Sigmoid colon (tissue), 6 donors: ENCODE measurements at regions not wholly inside any gene's neighbourhood (a gene's known extent, or its start where the extent isn't known, plus 50 kb on each side); places are given as distances from the start of the nearest gene placed in this dataset.

Experiments
- DNase-seq: peaks from one replicate; pipeline ENCODE4 v3.0.0-alpha.2; 2019
- H3K27ac ChIP-seq, 4 donors: fragments of 200-600 bp; sonication (generic); one replicate each; pipeline ENCODE4 v1.5.1; 2016 to 2019; ENCODE audit warnings: mild to moderate bottlenecking in 1 of 4
- H3K27me3 ChIP-seq, 3 donors: fragments of 200-600 bp; sonication (generic); one replicate each; pipeline ENCODE4 v1.5.1; 2019; ENCODE audit warnings: mild to moderate bottlenecking in 1 of 3
- H3K36me3 ChIP-seq, 4 donors: fragments of 200-600 bp; sonication (generic); one replicate each; pipeline ENCODE4 v1.5.1; 2016 to 2019
- H3K4me1 ChIP-seq, 4 donors: fragments of 200-600 bp; sonication (generic); one replicate each; pipeline ENCODE4 v1.5.1; 2017 to 2019
- H3K4me3 ChIP-seq, 4 donors: fragments of 200-600 bp; sonication (generic); one replicate each; pipeline ENCODE4 v1.5.1; 2017 to 2019; ENCODE audit warnings: mild to moderate bottlenecking in 2 of 4, moderate library complexity in 1 of 4
- H3K9me3 ChIP-seq, 4 donors: fragments of 200-600 bp in 3 of 4; sonication (generic) in 3 of 4; one replicate each; pipeline versions ENCODE4 v1.5.1 to v1.6.1; 2013 to 2019
- EP300 ChIP-seq, 4 donors: sonication (generic); formaldehyde crosslinking; IDR thresholded peaks; one replicate each; pipeline ENCODE4 v1.6.1; 2017; ENCODE audit warnings: antibody characterized with exemption in 4 of 4
- POLR2A ChIP-seq, 2 donors: fragments of 450-650 bp; IDR thresholded peaks; one replicate each; pipeline ENCODE4 v1.6.1; 2016; ENCODE audit warnings: antibody characterized with exemption in 2 of 2, mild to moderate bottlenecking in 2 of 2, moderate library complexity in 2 of 2
- POLR2AphosphoS5 ChIP-seq, 4 donors: sonication (generic); formaldehyde crosslinking; IDR thresholded peaks; one replicate each; pipeline ENCODE4 v1.6.1; 2017; ENCODE audit warnings: antibody characterized with exemption in 4 of 4
- WGBS, 2 donors: extraction: QIAGEN DNeasy Blood & Tissue Kit; methylation state at CpG; one replicate each; pipeline ENCODE4 v1.1.7; 2013; 5-methylcytosine and 5-hydroxymethylcytosine counted together
- intact Hi-C: fragments of 100-400 bp; cut with DNase I; formaldehyde crosslinking; loops from one replicate; pipeline ENCODE4 v1.15.1; 2023
- TF ChIP-seq, protein P1 (sequence below), 4 experiments: fragments of 450-650 bp in 3 of 4; fragments of 200-600 bp in 1 of 4; IDR thresholded peaks; one replicate each; pipeline ENCODE4 v1.5.1; 2016 to 2019; ENCODE audit warnings: antibody characterized with exemption in 4 of 4, mild to moderate bottlenecking in 3 of 4, moderate library complexity in 2 of 4
- donor health status: healthy with polysubstance abuse.
- donor health status: healthy.

- Histone ChIP-seq H3K4me1 (no peaks in the 10 kb centered on the region), H3K27me3 (no peaks in the 10 kb centered on the region), H3K27ac (no peak overlapping the region), H3K9me3 (no peaks in the 10 kb centered on the region), H3K4me3 (no peak overlapping the region), H3K36me3 (no peaks in the 10 kb centered on the region)
- intact Hi-C loops = no loop called here
- WGBS, 2 donors = 91 to 98% methylated on average over 1 of the region's 1 CpG
- DNase-seq = no peak
- no peak for TF ChIP-seq POLR2AphosphoS5 (IDR thresholded peaks at IDR 0.05)
- no peak for TF ChIP-seq EP300 (IDR thresholded peaks at IDR 0.05)
- no peak for TF ChIP-seq POLR2A (IDR thresholded peaks at IDR 0.05)
- TF ChIP-seq, protein P1, sequence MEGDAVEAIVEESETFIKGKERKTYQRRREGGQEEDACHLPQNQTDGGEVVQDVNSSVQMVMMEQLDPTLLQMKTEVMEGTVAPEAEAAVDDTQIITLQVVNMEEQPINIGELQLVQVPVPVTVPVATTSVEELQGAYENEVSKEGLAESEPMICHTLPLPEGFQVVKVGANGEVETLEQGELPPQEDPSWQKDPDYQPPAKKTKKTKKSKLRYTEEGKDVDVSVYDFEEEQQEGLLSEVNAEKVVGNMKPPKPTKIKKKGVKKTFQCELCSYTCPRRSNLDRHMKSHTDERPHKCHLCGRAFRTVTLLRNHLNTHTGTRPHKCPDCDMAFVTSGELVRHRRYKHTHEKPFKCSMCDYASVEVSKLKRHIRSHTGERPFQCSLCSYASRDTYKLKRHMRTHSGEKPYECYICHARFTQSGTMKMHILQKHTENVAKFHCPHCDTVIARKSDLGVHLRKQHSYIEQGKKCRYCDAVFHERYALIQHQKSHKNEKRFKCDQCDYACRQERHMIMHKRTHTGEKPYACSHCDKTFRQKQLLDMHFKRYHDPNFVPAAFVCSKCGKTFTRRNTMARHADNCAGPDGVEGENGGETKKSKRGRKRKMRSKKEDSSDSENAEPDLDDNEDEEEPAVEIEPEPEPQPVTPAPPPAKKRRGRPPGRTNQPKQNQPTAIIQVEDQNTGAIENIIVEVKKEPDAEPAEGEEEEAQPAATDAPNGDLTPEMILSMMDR (IDR thresholded peaks at IDR 0.05) = no peak
Observed at GRCh38 chr3:176375519-176375918, 821.8 kb downstream of the TBL1XR1 start.

DNA sequence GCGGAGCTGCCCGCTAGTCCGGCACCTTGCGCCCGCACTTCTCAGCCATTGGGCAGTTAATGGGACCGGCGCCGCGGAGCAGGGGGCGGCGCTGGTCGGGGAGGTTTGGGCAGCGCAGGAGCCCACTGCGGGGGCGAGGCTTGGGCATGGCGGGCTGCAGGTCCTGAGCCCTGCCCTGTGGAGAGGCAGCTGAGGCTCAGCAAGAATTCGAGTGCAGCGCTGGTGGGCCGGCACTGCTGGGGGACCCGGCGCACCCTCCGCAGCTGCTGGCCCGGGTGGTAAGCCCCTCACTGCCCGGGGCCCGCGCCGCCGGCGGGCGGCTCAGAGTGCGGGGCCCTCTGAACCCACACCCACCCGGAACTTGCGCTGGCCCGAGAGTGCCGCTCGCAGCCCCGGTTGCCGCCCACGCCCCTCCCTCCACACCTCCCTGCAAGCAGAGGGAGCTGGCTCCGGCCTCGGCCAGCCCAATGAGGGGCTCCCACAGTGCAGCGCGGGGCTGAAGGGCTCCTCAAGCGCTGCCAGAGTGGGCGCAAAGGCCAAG is 835.0 kb downstream of the TBL1XR1 start:
- Histone ChIP-seq H3K27me3 (no peaks in the 10 kb centered on the region), H3K9me3 (no peaks in the 10 kb centered on the region), H3K36me3 (no peaks in the 10 kb centered on the region), H3K4me1 (no peaks in the 10 kb centered on the region), H3K27ac (no peak overlapping the region), H3K4me3 (no peak overlapping the region)
- DNase-seq = no peak
- WGBS, 2 donors = 94 to 95% methylated on average over 45 of the region's 45 CpGs
- no peak for TF ChIP-seq EP300 (IDR thresholded peaks at IDR 0.05)
- TF ChIP-seq, protein P1 (IDR thresholded peaks at IDR 0.05) = no peak
- no peak for TF ChIP-seq POLR2AphosphoS5 (IDR thresholded peaks at IDR 0.05)
- no peak for TF ChIP-seq POLR2A (IDR thresholded peaks at IDR 0.05)
- intact Hi-C loops = no loop called here

- no peaks in the 10 kb centered on the region for H3K4me1 ChIP-seq
- no peaks in the 10 kb centered on the region for H3K9me3 ChIP-seq
- no peak overlapping the region for H3K4me3 ChIP-seq
- no peaks in the 10 kb centered on the region for H3K27me3 ChIP-seq
- H3K27ac ChIP-seq = no peak overlapping the region
- no peaks in the 10 kb centered on the region for H3K36me3 ChIP-seq
- TF ChIP-seq POLR2AphosphoS5 (IDR thresholded peaks at IDR 0.05) (no peak), EP300 (IDR thresholded peaks at IDR 0.05) (no peak), POLR2A (IDR thresholded peaks at IDR 0.05) (no peak)
- TF ChIP-seq, protein P1 (IDR thresholded peaks at IDR 0.05) = no peak
- 78% methylated on average over 3 of the region's 3 CpGs for WGBS, 2 donors
- no peak for DNase-seq
- intact Hi-C loops = no loop called here
Observed at GRCh38 chr3:176359211-176359610, 838.1 kb downstream of the TBL1XR1 start.

DNA sequence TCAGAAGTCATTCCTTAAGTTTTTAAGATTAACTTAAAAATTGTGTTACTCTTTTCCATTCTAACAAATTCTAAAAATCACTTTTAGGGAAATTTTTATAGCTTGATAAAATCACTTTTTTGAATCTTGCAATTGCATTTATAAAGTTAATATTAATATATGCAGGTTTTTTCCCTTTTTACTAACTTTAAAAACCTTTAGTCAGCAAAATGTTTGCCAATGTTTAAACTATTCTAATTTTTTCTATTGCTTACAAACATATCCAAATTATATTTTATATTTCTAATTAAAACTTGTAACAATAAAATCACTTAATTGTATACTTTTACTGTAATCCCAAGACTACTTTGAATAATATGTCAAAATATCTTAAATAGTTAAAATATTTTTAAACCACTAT is 839.4 kb downstream of the TBL1XR1 start:
- no peak for DNase-seq

More for the DNA sequence above, 839.4 kb downstream of the TBL1XR1 start:
- TF ChIP-seq, protein P1 (IDR thresholded peaks at IDR 0.05) = no peak
- TF ChIP-seq POLR2A (IDR thresholded peaks at IDR 0.05) (no peak), POLR2AphosphoS5 (IDR thresholded peaks at IDR 0.05) (no peak), EP300 (IDR thresholded peaks at IDR 0.05) (no peak)
- intact Hi-C loops = no loop called here
- Histone ChIP-seq H3K36me3 (no peaks in the 10 kb centered on the region), H3K4me1 (no peaks in the 10 kb centered on the region), H3K9me3 (no peaks in the 10 kb centered on the region), H3K27ac (no peak overlapping the region), H3K27me3 (no peaks in the 10 kb centered on the region), H3K4me3 (no peak overlapping the region)
